ENCODE measurements at regions not wholly inside any gene's neighbourhood (a gene's known extent, or its start where the extent isn't known, plus 50 kb on each side); places are given as distances from the start of the nearest gene placed in this dataset.

GRCh38 chr7:153470004-153470671 lies 582.1 kb upstream of the DPP6 start:
- no peak for DNase-seq

GRCh38 chr7:153472516-153472915 lies 579.7 kb upstream of the DPP6 start:
- DNase-seq = no peak

GRCh38 chr7:153473185-153473584 lies 579.0 kb upstream of the DPP6 start:
- DNase-seq = no peak

- DNase-seq = no peak
Observed at GRCh38 chr7:153475239-153475638, 577.0 kb upstream of the DPP6 start.

GRCh38 chr7:153476166-153476565 lies 576.0 kb upstream of the DPP6 start:
- no peak for DNase-seq

GRCh38 chr7:153496257-153496656 lies 555.9 kb upstream of the DPP6 start:
- DNase-seq = no peak

- DNase-seq = no peak
Observed at GRCh38 chr7:153503093-153503492, 549.1 kb upstream of the DPP6 start.

GRCh38 chr7:153504288-153505075 lies 547.7 kb upstream of the DPP6 start:
- DNase-seq = no peak

GRCh38 chr7:153507885-153508284 lies 544.3 kb upstream of the DPP6 start:
- DNase-seq = no peak

GRCh38 chr7:153509768-153510167 lies 542.4 kb upstream of the DPP6 start:
- no peak for DNase-seq

GRCh38 chr7:153510674-153511073 lies 541.5 kb upstream of the DPP6 start:
- DNase-seq = no peak

GRCh38 chr7:153514032-153514431 lies 538.2 kb upstream of the DPP6 start:
- DNase-seq = no peak

- DNase-seq = no peak
Observed at GRCh38 chr7:153515359-153515758, 536.8 kb upstream of the DPP6 start.

GRCh38 chr7:153518201-153518984 lies 533.8 kb upstream of the DPP6 start:
- no peak for DNase-seq

GRCh38 chr7:153521370-153521769 lies 530.8 kb upstream of the DPP6 start:
- DNase-seq = no peak

GRCh38 chr7:153522261-153522660 lies 529.9 kb upstream of the DPP6 start:
- DNase-seq = no peak

- no peak for DNase-seq
Observed at GRCh38 chr7:153523320-153524015, 528.7 kb upstream of the DPP6 start.

- no peak for DNase-seq
Observed at GRCh38 chr7:153524070-153524601, 528.1 kb upstream of the DPP6 start.

- DNase-seq = no peak
Observed at GRCh38 chr7:153529100-153529499, 523.1 kb upstream of the DPP6 start.

GRCh38 chr7:153529651-153530165 lies 522.5 kb upstream of the DPP6 start:
- DNase-seq = no peak

- no peak for DNase-seq
Observed at GRCh38 chr7:153530441-153530840, 521.8 kb upstream of the DPP6 start.

GRCh38 chr7:153532326-153532725 lies 519.9 kb upstream of the DPP6 start:
- DNase-seq = no peak

- no peak for DNase-seq
Observed at GRCh38 chr7:153537271-153537670, 514.9 kb upstream of the DPP6 start.
